GM12891 (cell line): ENCODE measurements at regions not wholly inside any gene's neighbourhood (a gene's known extent, or its start where the extent isn't known, plus 50 kb on each side); places are given as distances from the start of the nearest gene placed in this dataset.

ENCODE experiments used
- DNase-seq: peaks from one replicate; pipeline ENCODE4 v3.0.0; 2011; ENCODE audit warnings: low spot score; ENCODE audit not compliant: insufficient read length
- FAIRE-seq: peaks from 2 replicates; lab custom pipeline; 2011; peaks lifted over from hg19 to GRCh38; lab: Jason Lieb, UNC
- PAX5 ChIP-seq: IDR thresholded peaks from 2 replicates; pipeline ENCODE4 v1.6.1; 2011; ENCODE audit warnings: low read length, moderate library complexity, mild to moderate bottlenecking; ENCODE audit not compliant: insufficient read depth, severe bottlenecking
- POLR2A ChIP-seq: IDR thresholded peaks from 2 replicates; pipeline ENCODE4 v1.6.1; 2011; ENCODE audit warnings: low read depth, low read length, control low read depth
- POLR2AphosphoS5 ChIP-seq: IDR thresholded peaks from 2 replicates; pipeline ENCODE4 v1.6.1; 2011; ENCODE audit warnings: low read depth, low read length, control low read depth
- POU2F2 ChIP-seq: IDR thresholded peaks from 2 replicates; pipeline ENCODE4 v1.6.1; 2011; ENCODE audit warnings: low read depth, mild to moderate bottlenecking, control low read depth, low read length, moderate library complexity
- SPI1 ChIP-seq: IDR thresholded peaks from 2 replicates; pipeline ENCODE4 v1.6.1; 2011; ENCODE audit warnings: low read depth, low read length, control low read depth
- TAF1 ChIP-seq: IDR thresholded peaks from 2 replicates; pipeline ENCODE4 v1.6.1; 2011; ENCODE audit warnings: low read depth, low read length, control low read depth

- TF ChIP-seq TAF1 (no peak), POLR2A (no peak), SPI1 (no peak), POLR2AphosphoS5 (no peak), PAX5 (no peak), POU2F2 (no peak)
- DNase-seq (no peak), FAIRE-seq (no peak)
These were observed 237.9 kb upstream of the PDE10A start for GRCh38 chr6:165900970-165901369.

- no peak for TF ChIP-seq SPI1
- no peak for TF ChIP-seq TAF1
- no peak for TF ChIP-seq POU2F2
- TF ChIP-seq PAX5: no peak
- no peak for TF ChIP-seq POLR2A
- FAIRE-seq: no peak
- no peak for DNase-seq
These were observed 236.6 kb upstream of the PDE10A start for GRCh38 chr6:165899611-165900010.

GRCh38 chr6:165895421-165896165, 232.6 kb upstream of the PDE10A start:
- FAIRE-seq (no peak), DNase-seq (no peak)
- no peak for TF ChIP-seq POLR2A
- TF ChIP-seq PAX5: no peak
- TF ChIP-seq TAF1: no peak
- no peak for TF ChIP-seq POLR2AphosphoS5
- no peak for TF ChIP-seq SPI1
- no peak for TF ChIP-seq POU2F2

GRCh38 chr6:165894171-165894825, 231.3 kb upstream of the PDE10A start:
- TF ChIP-seq PAX5 (no peak), POLR2A (no peak), POLR2AphosphoS5 (no peak), TAF1 (no peak), POU2F2 (no peak), SPI1 (no peak)
- FAIRE-seq (no peak), DNase-seq (no peak)

- FAIRE-seq: no peak
- no peak for DNase-seq
These were observed 230.4 kb upstream of the PDE10A start for GRCh38 chr6:165893431-165893830.

GRCh38 chr6:165891320-165891719, 228.3 kb upstream of the PDE10A start:
- FAIRE-seq (no peak), DNase-seq (no peak)
- TF ChIP-seq POLR2A (no peak), SPI1 (no peak), PAX5 (no peak), POU2F2 (no peak), TAF1 (no peak), POLR2AphosphoS5 (no peak)

More at GRCh38 chr6:165893431-165893830, 230.4 kb upstream of the PDE10A start:
- TF ChIP-seq SPI1: no peak
- TF ChIP-seq TAF1: no peak
- TF ChIP-seq POLR2AphosphoS5: no peak
- TF ChIP-seq POU2F2: no peak
- no peak for TF ChIP-seq POLR2A
- no peak for TF ChIP-seq PAX5

- no peak for FAIRE-seq
- TF ChIP-seq SPI1 (no peak), PAX5 (no peak), TAF1 (no peak), POU2F2 (no peak), POLR2AphosphoS5 (no peak)
- DNase-seq: no peak
These were observed 227.3 kb upstream of the PDE10A start for GRCh38 chr6:165890404-165890735.

- DNase-seq: no peak
- no peak for FAIRE-seq
- TF ChIP-seq POU2F2 (no peak), POLR2AphosphoS5 (no peak), TAF1 (no peak), SPI1 (no peak), POLR2A (no peak), PAX5 (no peak)
These were observed 226.8 kb upstream of the PDE10A start for GRCh38 chr6:165889636-165890403.

- TF ChIP-seq POLR2AphosphoS5 (no peak), SPI1 (no peak), TAF1 (no peak), POLR2A (no peak), PAX5 (no peak), POU2F2 (no peak)
- DNase-seq (no peak), FAIRE-seq (no peak)
These were observed 223.1 kb upstream of the PDE10A start for GRCh38 chr6:165886169-165886568.
